ENCODE measurements at regions not wholly inside any gene's neighbourhood (a gene's known extent, or its start where the extent isn't known, plus 50 kb on each side); places are given as distances from the start of the nearest gene placed in this dataset.

DNA sequence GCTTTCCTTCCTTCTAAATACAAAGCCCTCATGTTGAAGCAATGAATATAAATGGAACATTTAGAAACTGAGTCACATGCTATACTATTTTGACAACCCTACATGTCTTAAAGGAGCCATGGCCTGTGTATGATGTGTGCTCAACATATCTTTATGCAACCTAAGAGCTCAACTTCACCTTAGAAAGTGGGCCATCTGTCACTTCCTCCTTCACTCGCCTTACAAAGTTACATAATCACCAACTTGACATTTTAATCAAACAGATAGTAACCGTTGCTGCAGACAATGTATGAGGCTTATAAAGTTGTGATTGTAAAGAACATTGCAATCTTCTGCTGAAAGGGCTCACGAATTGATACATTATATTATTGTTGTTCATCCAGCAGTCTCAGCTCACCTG, 163.6 kb downstream of the SERPINI1 start:
- no peaks in the 10 kb centered on the region for H3K9me3 ChIP-seq (ENCODE audit: control insufficient read depth, insufficient read depth, low read length)
- TF ChIP-seq, protein P1, sequence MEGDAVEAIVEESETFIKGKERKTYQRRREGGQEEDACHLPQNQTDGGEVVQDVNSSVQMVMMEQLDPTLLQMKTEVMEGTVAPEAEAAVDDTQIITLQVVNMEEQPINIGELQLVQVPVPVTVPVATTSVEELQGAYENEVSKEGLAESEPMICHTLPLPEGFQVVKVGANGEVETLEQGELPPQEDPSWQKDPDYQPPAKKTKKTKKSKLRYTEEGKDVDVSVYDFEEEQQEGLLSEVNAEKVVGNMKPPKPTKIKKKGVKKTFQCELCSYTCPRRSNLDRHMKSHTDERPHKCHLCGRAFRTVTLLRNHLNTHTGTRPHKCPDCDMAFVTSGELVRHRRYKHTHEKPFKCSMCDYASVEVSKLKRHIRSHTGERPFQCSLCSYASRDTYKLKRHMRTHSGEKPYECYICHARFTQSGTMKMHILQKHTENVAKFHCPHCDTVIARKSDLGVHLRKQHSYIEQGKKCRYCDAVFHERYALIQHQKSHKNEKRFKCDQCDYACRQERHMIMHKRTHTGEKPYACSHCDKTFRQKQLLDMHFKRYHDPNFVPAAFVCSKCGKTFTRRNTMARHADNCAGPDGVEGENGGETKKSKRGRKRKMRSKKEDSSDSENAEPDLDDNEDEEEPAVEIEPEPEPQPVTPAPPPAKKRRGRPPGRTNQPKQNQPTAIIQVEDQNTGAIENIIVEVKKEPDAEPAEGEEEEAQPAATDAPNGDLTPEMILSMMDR (IDR thresholded peaks at IDR 0.05; ENCODE audit: low read depth, low read length) = no peak
- H3K27ac ChIP-seq (ENCODE audit: low read depth, low read length) = no peak overlapping the region
- H3K4me3 ChIP-seq (ENCODE audit: low read depth, low read length) = no peak overlapping the region
- no peaks in the 10 kb centered on the region for H3K27me3 ChIP-seq (ENCODE audit: control insufficient read depth, insufficient read depth, low read length)
- CTCF ChIA-PET = interaction anchor here (1.7 kb wide), 1 partner anchor 17 kb away, joined by 6 read pairs; no protein-coding TSS in a partner anchor
- DNase-seq (ENCODE audit: low read depth, low spot score) = no peak
- POLR2A ChIA-PET = no interaction called here

DNA sequence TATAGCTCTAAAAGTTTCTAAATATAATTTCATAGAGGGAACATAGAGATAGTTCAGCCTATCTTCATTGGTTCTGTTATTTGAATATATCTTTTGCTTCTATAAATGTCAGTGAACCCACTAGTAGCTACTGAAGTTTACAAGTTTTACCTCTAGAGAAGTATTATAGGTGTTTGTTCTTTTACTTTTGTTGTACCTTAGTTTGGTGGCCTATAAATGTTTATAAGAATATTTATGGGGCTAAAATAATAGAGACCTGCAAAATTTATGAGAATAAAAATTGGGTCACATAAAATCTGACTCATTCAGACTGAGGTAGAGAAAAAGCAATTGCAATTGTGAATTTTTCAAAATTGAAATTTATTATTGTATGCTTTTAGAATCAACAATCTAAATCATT, 162.6 kb downstream of the SERPINI1 start:
- TF ChIP-seq, protein P1 (IDR thresholded peaks at IDR 0.05; ENCODE audit: low read depth, low read length) = no peak
- CTCF ChIA-PET = interaction anchor here (1.7 kb wide), 1 partner anchor 16 kb away, joined by 6 read pairs; no protein-coding TSS in a partner anchor
- no peak overlapping the region for H3K4me3 ChIP-seq (ENCODE audit: low read depth, low read length)

GRCh38 chr3:167895684-167896083, 160.2 kb downstream of the SERPINI1 start:
- H3K9me3 ChIP-seq (ENCODE audit: control insufficient read depth, insufficient read depth, low read length) = no peaks in the 10 kb centered on the region
- no peaks in the 10 kb centered on the region for H3K27me3 ChIP-seq (ENCODE audit: control insufficient read depth, insufficient read depth, low read length)
- TF ChIP-seq, protein P1 (IDR thresholded peaks at IDR 0.05; ENCODE audit: low read depth, low read length) = no peak
- CTCF ChIA-PET = interaction anchor here (1.3 to 1.4 kb wide), 2 partner anchors 14 to 145 kb away, joined by 4 to 8 read pairs; no protein-coding TSS in a partner anchor
- POLR2A ChIA-PET = no interaction called here
- H3K27ac ChIP-seq (ENCODE audit: low read depth, low read length) = no peak overlapping the region
- DNase-seq (ENCODE audit: low read depth, low spot score) = no peak
- H3K4me3 ChIP-seq (ENCODE audit: low read depth, low read length) = no peak overlapping the region

More for the DNA sequence above, 162.6 kb downstream of the SERPINI1 start:
- POLR2A ChIA-PET = no interaction called here
- H3K27ac ChIP-seq (ENCODE audit: low read depth, low read length) = no peak overlapping the region
- no peaks in the 10 kb centered on the region for H3K27me3 ChIP-seq (ENCODE audit: control insufficient read depth, insufficient read depth, low read length)
- no peaks in the 10 kb centered on the region for H3K9me3 ChIP-seq (ENCODE audit: control insufficient read depth, insufficient read depth, low read length)
- no peak for DNase-seq (ENCODE audit: low read depth, low spot score)

DNA sequence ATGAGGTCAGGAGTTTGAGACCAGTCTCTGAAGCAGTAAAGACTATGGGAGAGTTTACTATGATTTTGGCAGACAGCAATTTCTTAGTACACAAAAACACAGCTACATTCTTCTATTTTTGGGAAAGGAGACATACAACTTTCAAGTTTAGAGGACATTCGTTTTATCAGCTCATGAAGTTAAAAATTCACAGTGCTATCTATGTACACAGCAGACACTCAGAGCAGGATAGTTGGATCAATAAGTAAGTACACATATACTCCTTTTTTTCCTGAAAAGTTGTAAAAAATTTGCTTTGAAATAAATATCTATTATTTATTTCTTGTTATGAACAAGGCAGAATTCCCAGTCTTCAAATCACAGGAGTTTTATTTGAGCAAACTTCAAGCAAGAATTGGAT, 159.7 kb downstream of the SERPINI1 start:
- H3K9me3 ChIP-seq (ENCODE audit: control insufficient read depth, insufficient read depth, low read length) = no peaks in the 10 kb centered on the region
- H3K27ac ChIP-seq (ENCODE audit: low read depth, low read length) = no peak overlapping the region
- no peaks in the 10 kb centered on the region for H3K27me3 ChIP-seq (ENCODE audit: control insufficient read depth, insufficient read depth, low read length)
- DNase-seq (ENCODE audit: low read depth, low spot score) = no peak
- ChIA-PET CTCF (interaction anchor here (1.0 to 1.4 kb wide), 3 partner anchors 13 to 145 kb away, joined by 4 to 8 read pairs (median 4); no protein-coding TSS in a partner anchor), POLR2A (no interaction called here)
- TF ChIP-seq, protein P1 (IDR thresholded peaks at IDR 0.05; ENCODE audit: low read depth, low read length) = no peak
- H3K4me3 ChIP-seq (ENCODE audit: low read depth, low read length) = no peak overlapping the region

DNA sequence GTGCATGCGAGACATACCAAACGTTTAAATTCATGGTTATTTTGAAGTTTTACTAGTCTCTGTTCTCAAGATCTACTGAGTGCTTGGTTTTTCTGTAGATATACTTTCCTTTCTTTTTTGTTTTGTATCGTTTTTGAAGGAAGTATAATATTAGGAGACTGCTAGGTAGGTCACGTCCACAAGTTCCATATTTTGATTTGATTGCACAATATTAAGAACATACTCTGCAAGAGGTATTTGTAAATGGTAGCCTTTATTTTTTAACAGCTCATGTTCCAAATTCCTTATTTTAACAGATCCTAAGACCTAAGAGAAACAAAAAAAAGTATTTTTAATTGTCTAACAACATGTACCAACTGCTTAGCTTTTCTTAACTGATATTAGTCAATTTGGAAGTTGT, 156.7 kb downstream of the SERPINI1 start:
- TF ChIP-seq, protein P1 (IDR thresholded peaks at IDR 0.05; ENCODE audit: low read depth, low read length) = no peak
- Histone ChIP-seq H3K4me3 (ENCODE audit: low read depth, low read length) (no peak overlapping the region), H3K9me3 (ENCODE audit: control insufficient read depth, insufficient read depth, low read length) (no peaks in the 10 kb centered on the region), H3K27ac (ENCODE audit: low read depth, low read length) (no peak overlapping the region), H3K27me3 (ENCODE audit: control insufficient read depth, insufficient read depth, low read length) (no peaks in the 10 kb centered on the region)
- ChIA-PET POLR2A (no interaction called here), CTCF (interaction anchor here (2.6 kb wide), 1 partner anchor 10 kb away, joined by 7 read pairs; no protein-coding TSS in a partner anchor)
- DNase-seq (ENCODE audit: low read depth, low spot score) = no peak

Measured in AG04450 (cell line).